ENCODE measurements at regions not wholly inside any gene's neighbourhood (a gene's known extent, or its start where the extent isn't known, plus 50 kb on each side); places are given as distances from the start of the nearest gene placed in this dataset.
"Not testable (repeated sequence)": the region's sequence is repeated elsewhere in the genome, so short reads cannot be mapped to it uniquely, and the experiment has no call there.

DNA sequence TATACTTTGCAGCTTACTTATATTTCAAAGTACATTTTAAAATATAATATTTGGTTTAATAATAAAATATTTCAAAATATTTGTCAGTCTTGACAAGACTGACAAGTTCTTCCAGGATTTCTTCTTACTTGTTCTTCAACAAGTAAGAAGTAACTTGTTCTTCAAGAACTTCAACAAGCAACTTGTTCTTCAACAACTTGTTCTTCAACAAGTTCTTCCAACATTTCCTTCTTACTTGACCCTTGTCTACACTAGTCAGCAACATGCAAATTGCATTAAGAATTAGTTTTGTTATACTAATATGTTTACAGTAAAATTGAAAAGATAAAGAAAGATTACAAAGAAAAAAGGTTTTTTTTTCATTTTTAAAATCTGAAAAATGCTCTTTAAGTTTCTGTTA is 731.7 kb downstream of the NSUN3 start:
- Histone ChIP-seq H3K4me3 (no peak overlapping the region), H3K27ac (no peak overlapping the region)
- DNase-seq (ENCODE audit: low spot score): no peak
- TF ChIP-seq, protein P1, sequence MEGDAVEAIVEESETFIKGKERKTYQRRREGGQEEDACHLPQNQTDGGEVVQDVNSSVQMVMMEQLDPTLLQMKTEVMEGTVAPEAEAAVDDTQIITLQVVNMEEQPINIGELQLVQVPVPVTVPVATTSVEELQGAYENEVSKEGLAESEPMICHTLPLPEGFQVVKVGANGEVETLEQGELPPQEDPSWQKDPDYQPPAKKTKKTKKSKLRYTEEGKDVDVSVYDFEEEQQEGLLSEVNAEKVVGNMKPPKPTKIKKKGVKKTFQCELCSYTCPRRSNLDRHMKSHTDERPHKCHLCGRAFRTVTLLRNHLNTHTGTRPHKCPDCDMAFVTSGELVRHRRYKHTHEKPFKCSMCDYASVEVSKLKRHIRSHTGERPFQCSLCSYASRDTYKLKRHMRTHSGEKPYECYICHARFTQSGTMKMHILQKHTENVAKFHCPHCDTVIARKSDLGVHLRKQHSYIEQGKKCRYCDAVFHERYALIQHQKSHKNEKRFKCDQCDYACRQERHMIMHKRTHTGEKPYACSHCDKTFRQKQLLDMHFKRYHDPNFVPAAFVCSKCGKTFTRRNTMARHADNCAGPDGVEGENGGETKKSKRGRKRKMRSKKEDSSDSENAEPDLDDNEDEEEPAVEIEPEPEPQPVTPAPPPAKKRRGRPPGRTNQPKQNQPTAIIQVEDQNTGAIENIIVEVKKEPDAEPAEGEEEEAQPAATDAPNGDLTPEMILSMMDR (IDR thresholded peaks at IDR 0.05): no peak

DNA sequence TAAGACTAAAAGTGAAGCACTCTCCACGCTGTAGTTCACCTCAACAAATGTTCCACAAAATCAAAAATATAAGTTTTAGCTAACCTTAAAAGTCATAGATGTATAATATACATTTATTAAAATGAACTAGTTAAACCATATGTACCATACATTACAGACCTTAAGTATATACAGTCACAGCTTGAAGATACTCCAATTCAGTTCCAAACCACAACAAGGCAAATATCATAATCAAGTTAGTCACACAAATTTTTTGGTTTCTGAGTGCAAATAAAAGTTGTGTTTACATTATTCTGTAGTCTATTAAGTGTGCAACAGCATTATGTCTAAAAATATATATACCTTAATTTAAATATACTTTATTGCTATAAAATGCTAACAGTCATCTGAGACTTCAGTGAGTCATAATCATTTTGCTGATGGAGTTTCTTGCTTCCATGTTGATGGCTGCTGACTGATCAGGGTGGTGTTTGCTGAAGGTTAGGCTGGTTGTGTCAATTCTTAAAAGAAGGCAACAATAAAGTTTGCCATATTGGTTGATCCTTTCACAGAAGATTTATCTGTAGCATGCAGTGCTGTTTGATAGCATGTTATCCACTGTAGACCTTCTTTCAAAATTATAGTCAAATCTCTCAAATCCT is 736.7 kb downstream of the NSUN3 start:
- TF ChIP-seq, protein P1 (IDR thresholded peaks at IDR 0.05): no peak
- no peak overlapping the region for H3K27ac ChIP-seq
- DNase-seq (ENCODE audit: low spot score): no peak
- H3K4me3 ChIP-seq: no peak overlapping the region

- no peak overlapping the region for H3K4me3 ChIP-seq
- no peak overlapping the region for H3K27ac ChIP-seq
- DNase-seq (ENCODE audit: low spot score): no peak
- TF ChIP-seq, protein P1 (IDR thresholded peaks at IDR 0.05): no peak
Measured at GRCh38 chr3:94811836-94812235, 749.0 kb downstream of the NSUN3 start.

DNA sequence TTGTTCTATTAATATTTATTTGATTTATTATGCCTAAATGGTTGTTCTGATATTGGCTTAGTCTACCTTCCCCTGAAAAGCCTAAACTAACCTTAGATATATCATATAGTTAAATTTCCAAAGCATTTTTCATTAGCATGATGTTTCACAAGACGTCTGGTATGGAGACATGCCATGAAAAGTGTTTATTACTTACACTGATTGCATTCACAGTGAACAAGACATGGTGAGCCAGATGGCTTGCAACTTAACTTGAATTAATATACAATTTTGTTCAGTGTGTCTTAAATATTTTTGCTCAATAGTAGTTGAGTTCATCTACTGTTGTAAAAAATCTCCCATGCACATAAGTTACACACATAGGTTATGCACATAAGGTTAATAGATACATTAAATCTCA is 758.4 kb downstream of the NSUN3 start:
- no peak for DNase-seq (ENCODE audit: low spot score)
- TF ChIP-seq, protein P1 (IDR thresholded peaks at IDR 0.05): no peak
- H3K4me3 ChIP-seq: no peak overlapping the region
- H3K27ac ChIP-seq: no peak overlapping the region

DNA sequence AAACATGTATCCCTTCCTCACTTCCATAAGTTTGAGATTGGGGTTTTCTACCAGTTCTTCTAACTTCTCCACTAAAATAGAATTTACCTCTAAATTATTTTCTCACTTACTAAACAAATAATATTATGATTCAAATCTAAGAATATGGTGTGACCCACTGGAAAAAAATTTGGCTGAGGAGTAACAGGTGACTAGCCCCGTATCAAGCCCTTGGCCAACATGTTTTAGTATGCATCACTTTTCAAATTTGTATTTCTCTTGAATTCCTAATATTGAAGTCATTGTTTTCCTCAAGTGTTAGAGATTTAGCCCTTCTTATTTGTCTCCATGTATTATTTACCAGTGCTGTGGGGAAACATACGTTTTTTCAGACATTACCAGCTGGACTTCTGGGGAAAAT is 759.4 kb downstream of the NSUN3 start:
- TF ChIP-seq, protein P1 (IDR thresholded peaks at IDR 0.05): no peak
- no peak overlapping the region for H3K4me3 ChIP-seq
- H3K27ac ChIP-seq: no peak overlapping the region
- no peak for DNase-seq (ENCODE audit: low spot score)

DNA sequence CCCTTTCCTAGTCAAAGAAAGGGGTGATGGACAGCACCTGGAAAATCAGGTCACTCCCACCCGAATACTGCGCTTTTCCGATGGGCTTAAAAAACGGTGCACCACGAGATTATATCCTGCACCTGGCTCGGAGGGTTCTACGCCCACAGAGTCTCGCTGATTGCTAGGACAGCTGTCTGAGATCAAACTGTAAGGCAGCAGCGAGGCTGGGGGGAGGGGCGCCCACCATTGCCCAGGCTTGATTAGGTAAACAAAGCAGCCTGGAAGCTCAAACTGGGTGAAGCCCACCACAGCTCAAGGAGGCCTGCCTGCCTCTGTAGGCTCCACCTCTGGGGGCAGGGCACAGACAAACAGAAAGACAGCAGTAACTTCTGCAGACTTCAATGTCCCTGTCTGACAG is 783.4 kb downstream of the NSUN3 start:
- H3K27ac ChIP-seq; H3K4me3 ChIP-seq; DNase-seq (ENCODE audit: low spot score): not testable (repeated sequence)

GRCh38 chr3:94862703-94863102 is 799.8 kb downstream of the NSUN3 start:
- TF ChIP-seq, protein P1 (IDR thresholded peaks at IDR 0.05): no peak
- Histone ChIP-seq H3K27ac (no peak overlapping the region), H3K4me3 (no peak overlapping the region)
- peak; percentile 56 for DNase-seq (ENCODE audit: low spot score)

Measured in coronary artery (tissue), 2 donors.